ENCODE measurements at regions not wholly inside any gene's neighbourhood (a gene's known extent, or its start where the extent isn't known, plus 50 kb on each side); places are given as distances from the start of the nearest gene placed in this dataset.

- no peak for DNase-seq (ENCODE audit: low read depth, low spot score)
- in situ Hi-C loops (cut with HindIII; ENCODE audit: low sequenced_read_pairs), result no loop called here
Observed at GRCh38 chr12:105832021-105832420, 306.7 kb downstream of the NUAK1 start.

GRCh38 chr12:105832806-105833205, 305.9 kb downstream of the NUAK1 start:
- TF ChIP-seq CTCF (IDR thresholded peaks at IDR 0.05; ENCODE audit: low read depth, low read length), result no peak
- in situ Hi-C loops (cut with HindIII; ENCODE audit: low sequenced_read_pairs), result no loop called here
- no peak for DNase-seq (ENCODE audit: low read depth, low spot score)
- H3K4me3 ChIP-seq (ENCODE audit: low read depth, low read length), result no peak overlapping the region

More at GRCh38 chr12:105832021-105832420, 306.7 kb downstream of the NUAK1 start:
- no peak for TF ChIP-seq CTCF (IDR thresholded peaks at IDR 0.05; ENCODE audit: low read depth, low read length)
- no peak overlapping the region for H3K4me3 ChIP-seq (ENCODE audit: low read depth, low read length)

DNA sequence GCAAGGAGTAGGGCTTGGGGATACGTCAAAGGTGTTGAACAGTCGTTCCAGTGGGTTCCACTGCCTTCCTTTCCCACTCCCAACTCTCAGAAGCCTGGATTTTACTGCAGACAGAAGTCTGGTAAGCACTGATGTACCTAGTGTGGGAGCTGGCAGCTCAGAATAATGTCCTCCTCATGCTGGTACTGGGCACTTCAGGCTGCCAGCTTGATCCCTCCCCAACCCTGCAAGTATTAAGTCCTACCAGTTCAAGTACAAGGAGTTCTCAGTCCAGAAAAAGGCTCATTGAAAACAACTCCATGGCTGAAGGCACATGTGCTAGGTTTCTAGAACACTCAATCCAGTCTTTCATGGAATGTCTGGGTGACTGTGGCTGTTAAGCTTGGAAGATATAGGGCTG, 304.3 kb downstream of the NUAK1 start:
- no peak for DNase-seq (ENCODE audit: low read depth, low spot score)
- no peak for TF ChIP-seq CTCF (IDR thresholded peaks at IDR 0.05; ENCODE audit: low read depth, low read length)
- in situ Hi-C loops (cut with HindIII; ENCODE audit: low sequenced_read_pairs), result no loop called here
- H3K4me3 ChIP-seq (ENCODE audit: low read depth, low read length), result no peak overlapping the region

DNA sequence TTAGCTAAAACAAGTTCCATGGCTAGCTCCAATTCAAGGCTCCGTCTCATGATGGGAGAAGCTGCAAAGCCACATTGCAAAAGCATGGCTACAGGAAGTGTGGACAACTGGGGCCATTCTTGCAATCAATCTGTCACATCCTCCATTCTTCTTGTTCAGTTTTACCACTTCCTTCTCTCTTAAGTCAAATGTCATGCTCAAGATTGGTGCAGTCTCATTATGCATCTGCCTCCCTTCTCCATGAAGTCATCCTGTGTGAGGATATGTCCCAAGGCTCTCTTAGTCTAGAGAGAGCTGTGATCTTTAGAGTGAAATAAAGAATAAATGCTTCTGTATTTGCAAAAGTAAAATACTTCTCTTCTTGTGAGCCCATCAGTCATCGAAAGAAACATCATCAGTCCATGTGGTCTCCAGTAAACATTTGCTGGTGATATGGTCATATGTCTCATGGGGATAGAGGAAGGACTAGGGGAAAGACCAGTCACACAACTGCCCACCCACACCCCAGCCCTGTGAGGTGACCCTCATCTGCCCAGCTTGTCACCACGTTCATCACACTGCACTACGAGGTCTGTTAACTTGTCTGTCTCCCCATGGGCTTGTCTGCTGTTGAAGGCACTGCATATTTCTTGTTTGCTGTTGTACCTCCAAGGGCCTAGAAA, 303.0 kb downstream of the NUAK1 start:
- TF ChIP-seq CTCF (IDR thresholded peaks at IDR 0.05; ENCODE audit: low read depth, low read length), result no peak
- in situ Hi-C loops (cut with HindIII; ENCODE audit: low sequenced_read_pairs), result no loop called here
- no peak overlapping the region for H3K4me3 ChIP-seq (ENCODE audit: low read depth, low read length)
- no peak for DNase-seq (ENCODE audit: low read depth, low spot score)

DNA sequence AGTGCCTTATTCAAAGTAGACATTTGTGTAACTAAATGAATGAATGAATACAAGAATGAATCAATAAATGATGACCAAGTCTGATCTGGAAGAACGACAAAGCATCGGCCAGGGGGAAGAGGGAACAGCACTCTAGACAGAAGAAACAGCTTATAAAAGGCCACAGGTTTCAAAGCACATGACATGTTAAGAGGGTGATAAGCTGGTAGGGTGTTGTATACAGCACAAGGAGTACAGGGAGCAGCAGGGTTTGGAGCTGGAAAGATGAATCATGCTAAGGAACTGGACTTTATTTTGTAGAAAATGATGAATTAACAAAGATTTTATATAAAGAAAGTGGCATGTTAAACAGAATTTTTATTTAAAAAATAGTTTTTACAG, 302.5 kb downstream of the NUAK1 start:
- in situ Hi-C loops (cut with HindIII; ENCODE audit: low sequenced_read_pairs), result no loop called here
- DNase-seq (ENCODE audit: low read depth, low spot score), result no peak
- TF ChIP-seq CTCF (IDR thresholded peaks at IDR 0.05; ENCODE audit: low read depth, low read length), result no peak
- H3K4me3 ChIP-seq (ENCODE audit: low read depth, low read length), result no peak overlapping the region

GRCh38 chr12:105839629-105840127, 299.1 kb downstream of the NUAK1 start:
- in situ Hi-C loops (cut with HindIII; ENCODE audit: low sequenced_read_pairs), result no loop called here
- no peak for DNase-seq (ENCODE audit: low read depth, low spot score)
- no peak overlapping the region for H3K4me3 ChIP-seq (ENCODE audit: low read depth, low read length)
- TF ChIP-seq CTCF (IDR thresholded peaks at IDR 0.05; ENCODE audit: low read depth, low read length), result no peak

Data from astrocyte of the spinal cord (primary cell).